ENCODE measurements at regions not wholly inside any gene's neighbourhood (a gene's known extent, or its start where the extent isn't known, plus 50 kb on each side); places are given as distances from the start of the nearest gene placed in this dataset.

GRCh38 chr9:84187090-84187489, 153.5 kb downstream of the SLC28A3 start:
- DNase-seq = no peak

DNA sequence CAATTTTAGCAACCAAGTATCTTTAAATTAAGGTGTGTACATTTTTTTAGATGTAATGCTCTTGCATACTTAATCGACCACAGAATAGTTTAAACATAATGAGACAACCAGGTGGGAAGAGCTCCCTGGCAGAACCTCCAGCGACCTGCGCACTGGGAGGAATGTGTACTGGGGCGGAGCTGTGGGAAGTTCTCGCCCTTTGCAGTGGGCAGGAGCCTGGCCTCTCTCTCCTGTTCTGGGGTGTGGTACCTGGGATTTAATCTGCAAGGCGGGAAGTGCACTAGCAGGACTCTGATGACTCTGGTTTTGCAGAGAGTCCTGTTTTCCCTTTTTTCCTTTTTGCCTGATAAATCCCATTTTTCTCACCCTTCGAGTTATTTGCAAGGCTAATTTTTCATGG, 150.7 kb downstream of the SLC28A3 start:
- DNase-seq = no peak

DNA sequence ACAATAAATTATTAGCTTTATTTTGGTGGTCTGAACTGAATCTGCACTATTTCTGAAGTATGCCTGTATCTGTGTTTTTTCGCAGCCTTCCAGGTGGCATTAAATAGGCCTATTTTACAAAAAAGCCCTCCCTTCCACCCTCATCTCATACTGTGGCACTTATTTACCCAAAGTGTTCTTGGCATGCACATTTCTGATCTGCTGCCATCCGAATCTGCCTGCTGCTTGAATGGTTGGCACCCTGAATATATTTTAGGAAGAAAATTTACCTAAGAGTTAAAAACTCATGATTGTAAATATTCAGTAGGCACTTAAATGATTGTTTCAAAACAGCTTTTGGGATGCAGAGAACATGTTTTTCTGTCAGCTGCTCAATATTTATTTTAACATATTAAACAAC, 150.1 kb downstream of the SLC28A3 start:
- DNase-seq = no peak

- no peak for DNase-seq
These were observed 133.7 kb downstream of the SLC28A3 start for GRCh38 chr9:84206801-84207370.

GRCh38 chr9:84207491-84207951, 133.0 kb downstream of the SLC28A3 start:
- DNase-seq = no peak

DNA sequence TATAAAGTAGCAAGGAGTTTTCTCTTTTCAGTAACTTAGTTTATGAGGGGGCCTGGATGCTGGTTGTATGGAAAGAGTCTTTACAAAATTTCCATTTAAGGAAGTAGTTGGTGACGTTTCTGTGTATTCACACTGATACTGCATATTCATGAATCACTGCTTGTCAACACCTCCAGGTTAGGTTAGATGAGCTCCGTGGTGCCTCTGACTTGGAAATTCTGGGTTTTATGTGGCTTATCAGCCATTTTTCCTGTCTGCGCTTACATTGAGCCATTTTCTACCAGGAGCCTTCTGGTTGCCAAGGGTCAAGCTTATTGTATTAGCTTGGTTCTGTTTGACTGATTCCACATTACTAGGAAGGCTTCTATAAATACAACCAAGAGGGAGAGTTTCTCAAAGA, 128.3 kb downstream of the SLC28A3 start:
- DNase-seq = no peak

GRCh38 chr9:84212982-84213381, 127.6 kb downstream of the SLC28A3 start:
- DNase-seq = no peak

DNA sequence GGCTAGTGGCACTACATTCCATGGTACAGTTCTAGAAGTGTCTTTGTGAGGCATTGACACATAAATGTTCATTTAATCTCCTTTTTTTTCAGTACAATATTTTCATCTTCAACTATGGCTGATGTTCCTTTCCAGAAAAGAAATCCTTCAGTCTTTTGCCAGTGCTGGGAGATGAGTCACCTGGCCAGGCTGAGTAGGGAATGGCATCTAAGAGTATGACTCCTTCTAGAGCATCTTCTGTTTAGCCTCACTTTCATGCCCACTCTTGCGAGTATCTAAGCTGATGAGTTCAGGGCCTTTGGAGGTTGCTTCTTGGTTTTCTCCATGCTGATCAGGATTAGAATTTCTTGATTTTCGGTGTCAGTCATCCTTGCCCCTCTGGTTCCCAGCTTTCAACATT, 124.4 kb downstream of the SLC28A3 start:
- DNase-seq = no peak

DNA sequence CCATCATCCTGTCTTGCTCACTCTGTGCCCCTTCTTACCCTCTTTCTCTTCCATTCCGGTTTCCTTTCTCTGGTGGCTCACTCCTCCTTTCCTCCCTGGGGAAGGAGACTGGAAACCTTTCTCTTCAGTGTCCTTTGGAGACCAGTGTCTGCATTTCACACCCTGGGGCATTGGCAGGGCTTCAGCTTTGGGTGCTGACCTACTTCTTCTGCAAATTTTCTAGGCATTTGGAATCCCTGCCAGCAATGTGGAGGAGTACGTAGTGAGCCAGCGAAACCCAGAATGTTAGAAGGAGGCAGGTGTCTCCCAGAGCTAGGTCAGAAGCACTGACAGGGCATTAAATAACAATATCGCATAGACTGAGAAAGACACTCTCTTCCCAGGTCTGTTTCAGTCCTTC, 122.2 kb downstream of the SLC28A3 start:
- no peak for DNase-seq

DNA sequence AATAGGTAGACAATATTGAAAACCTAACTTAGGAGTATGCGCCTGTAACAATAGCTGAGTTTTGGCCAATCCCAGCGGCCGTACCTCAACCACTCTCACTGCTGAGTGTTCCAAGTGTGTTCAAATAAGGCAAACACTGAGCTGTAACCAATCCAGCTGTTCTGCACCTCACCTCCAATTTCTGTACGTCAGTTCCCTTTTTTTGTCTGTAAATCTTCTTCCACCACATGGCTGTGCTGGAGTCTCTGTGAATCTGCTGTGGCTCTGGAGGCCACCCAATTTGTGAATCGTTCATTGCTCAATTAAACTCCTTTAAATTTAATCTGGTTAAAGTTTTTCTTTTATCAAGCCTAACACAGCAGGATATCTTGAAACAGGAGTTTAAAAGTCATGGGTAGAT, 116.3 kb downstream of the SLC28A3 start:
- DNase-seq = no peak

All from NCI-H774 (cell line).